ENCODE measurements at regions not wholly inside any gene's neighbourhood (a gene's known extent, or its start where the extent isn't known, plus 50 kb on each side); places are given as distances from the start of the nearest gene placed in this dataset.

DNA sequence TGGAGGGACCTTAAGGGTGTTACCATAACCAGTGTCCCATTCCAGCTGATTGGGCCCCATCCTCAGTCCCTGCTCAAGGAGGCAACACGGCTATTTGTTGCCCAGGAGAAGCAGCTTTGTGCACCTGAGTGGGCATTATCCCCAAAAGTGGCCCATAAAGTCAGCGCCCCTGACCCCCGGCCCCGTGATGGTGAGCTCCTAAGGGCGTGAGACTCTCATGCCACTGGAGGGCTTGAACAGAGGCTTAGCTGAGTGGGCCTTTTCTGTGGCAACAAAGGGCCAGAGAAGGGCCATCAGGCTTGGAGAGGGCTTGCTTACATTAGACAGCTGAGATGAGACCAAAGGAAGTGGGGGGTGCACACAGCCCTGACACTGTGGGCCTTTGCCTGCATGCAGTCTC is 99.2 kb upstream of the RAB6C start:
- no peak for TF ChIP-seq POLR2A (IDR thresholded peaks at IDR 0.05)
- TF ChIP-seq CTCF (IDR thresholded peaks at IDR 0.05 in 4 of 5, conservative IDR thresholded peaks at IDR 0.05 in 1 of 5), result no peak
